HG03064 (cell line): ENCODE measurements at regions not wholly inside any gene's neighbourhood (a gene's known extent, or its start where the extent isn't known, plus 50 kb on each side); places are given as distances from the start of the nearest gene placed in this dataset.

Experiments used
- ATAC-seq: cut with Tn5 transposase; IDR thresholded peaks from one replicate; pipeline ENCODE4 v1.9.1; 2021; ENCODE audit warnings: low read depth; ENCODE audit not compliant: unreplicated experiment

GRCh38 chr6:143621876-143622605 is 55.7 kb upstream of the PHACTR2 start:
- no peak for ATAC-seq

- ATAC-seq: no peak
Measured at GRCh38 chr6:143621159-143621873, 56.4 kb upstream of the PHACTR2 start.

DNA sequence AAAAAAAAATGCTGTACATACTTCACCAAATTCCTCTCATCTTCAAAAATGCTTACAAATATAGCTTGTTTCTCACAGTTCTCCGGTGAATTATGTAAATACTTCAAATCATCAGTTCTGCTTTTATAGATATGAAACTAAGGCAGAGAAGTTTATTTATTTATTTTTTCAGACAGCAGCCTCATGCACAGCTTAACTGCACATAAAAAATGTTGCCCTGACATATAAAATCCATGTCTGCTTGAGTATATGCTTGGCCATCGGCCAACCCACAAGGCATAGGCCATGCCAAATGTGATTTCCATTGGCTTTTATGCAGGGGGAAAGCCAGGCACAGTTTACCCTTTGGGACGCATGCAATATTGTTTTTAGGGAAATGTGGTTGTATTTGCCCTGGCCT is 57.3 kb upstream of the PHACTR2 start:
- ATAC-seq: no peak

DNA sequence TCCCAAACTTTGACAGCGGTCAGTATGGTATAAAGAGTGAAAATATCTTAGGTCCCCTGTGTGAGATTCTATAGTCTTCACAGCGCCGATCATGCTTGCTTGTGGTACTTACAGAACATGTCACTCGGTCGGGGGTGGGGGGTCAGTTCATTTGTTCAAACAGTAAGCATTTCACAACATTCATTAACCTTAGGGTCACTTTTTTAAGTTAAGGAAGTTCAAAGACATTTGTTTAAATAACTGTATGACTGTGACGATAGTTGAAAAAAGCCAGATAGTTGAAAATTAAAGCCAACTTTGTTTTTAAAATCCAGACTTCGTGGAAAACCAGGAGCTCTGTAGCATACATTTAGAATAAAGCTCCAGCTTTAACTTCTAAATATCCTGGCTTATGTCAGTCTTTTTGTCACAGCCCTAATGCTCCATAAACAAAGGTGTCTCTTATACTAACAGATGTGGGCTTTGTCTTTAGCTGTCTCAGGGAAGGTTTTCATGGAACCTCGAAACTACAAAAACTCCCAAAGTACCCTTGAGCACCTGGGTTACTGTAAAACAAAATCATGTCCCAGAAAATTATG is 57.9 kb upstream of the PHACTR2 start:
- ATAC-seq: no peak

DNA sequence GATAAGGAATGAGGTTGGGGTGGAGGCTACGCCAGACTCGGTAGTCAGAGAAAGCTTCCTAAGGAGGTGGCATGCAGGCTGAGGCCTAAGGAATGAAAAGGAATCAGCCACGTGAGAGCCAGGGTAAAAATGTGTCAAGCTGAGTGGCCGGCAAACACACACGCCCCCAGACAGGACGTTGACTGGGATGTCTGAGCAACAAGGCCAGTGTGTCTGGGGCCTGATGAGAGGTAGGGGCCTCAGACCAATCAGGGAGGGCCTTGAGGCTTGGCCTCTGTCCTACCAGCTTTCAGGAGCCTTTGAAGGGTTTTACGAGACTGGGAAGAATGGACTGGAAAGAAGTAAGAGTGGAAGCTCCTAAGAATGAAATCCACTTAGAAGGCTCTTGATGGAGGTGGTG is 61.0 kb upstream of the PHACTR2 start:
- no peak for ATAC-seq

- no peak for ATAC-seq
Measured at GRCh38 chr6:143615785-143616184, 62.0 kb upstream of the PHACTR2 start.

- no peak for ATAC-seq
Measured at GRCh38 chr6:143614235-143614634, 63.5 kb upstream of the PHACTR2 start.

- ATAC-seq: no peak
Measured at GRCh38 chr6:143613749-143614148, 64.0 kb upstream of the PHACTR2 start.

DNA sequence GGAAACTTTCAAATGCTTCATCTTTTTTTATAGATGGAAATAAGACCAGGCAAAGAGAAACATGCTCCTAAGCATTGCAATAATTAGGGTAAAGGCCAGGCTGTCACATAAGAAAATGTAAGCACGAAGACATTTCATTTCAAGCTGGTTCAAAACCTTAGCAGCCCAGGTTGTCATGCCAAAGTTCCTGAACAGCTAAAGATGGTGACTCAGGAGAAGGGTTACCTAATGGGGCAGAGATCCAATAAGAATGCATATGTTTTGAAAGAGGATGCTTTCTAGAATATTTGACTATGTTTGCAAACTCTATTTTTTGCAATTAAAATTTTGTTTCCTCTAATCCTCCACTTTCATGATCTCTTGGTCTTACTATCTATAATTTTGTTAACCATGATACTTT is 65.6 kb upstream of the PHACTR2 start:
- ATAC-seq: no peak

- ATAC-seq: no peak
Measured at GRCh38 chr6:143611580-143611979, 66.2 kb upstream of the PHACTR2 start.

DNA sequence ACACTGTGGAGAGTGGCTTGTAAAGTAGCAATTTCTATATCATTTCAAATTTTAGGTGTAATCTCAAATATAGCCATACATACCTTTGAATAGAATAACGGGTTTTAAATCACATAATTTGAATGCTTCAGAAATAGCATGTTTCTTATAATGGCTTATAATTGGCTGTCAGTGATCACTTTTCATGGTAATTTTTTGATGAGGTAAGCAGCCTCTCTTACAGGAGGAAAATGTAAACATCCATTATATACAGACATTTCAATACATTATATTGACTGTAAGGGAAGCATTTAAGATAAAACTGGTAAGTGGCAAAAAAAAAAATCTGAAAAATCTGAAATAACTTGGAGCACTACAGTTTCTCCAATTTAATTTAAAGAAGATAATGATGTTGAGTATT is 67.8 kb upstream of the PHACTR2 start:
- no peak for ATAC-seq

- ATAC-seq: no peak
Measured at GRCh38 chr6:143609501-143609900, 68.3 kb upstream of the PHACTR2 start.

DNA sequence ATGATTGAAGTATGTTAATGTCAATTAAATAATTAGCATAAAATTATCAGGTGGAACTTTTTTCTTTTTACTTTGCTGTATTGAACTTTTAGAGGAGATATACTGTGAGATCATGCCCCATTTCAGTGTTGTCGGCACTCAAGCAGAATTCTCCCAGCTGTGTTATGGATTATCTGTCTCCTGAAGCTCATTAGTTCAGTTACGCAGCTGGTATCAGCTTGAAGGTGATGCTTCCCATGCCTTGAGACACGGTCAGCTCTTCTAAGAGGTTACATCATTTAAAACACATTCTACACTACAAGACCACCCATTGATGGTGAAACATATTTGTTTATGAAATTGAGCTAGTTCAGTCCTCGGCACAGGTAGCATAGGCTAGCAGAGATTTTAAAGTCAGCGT is 68.9 kb upstream of the PHACTR2 start:
- no peak for ATAC-seq

GRCh38 chr6:143607974-143608373 is 69.8 kb upstream of the PHACTR2 start:
- no peak for ATAC-seq

DNA sequence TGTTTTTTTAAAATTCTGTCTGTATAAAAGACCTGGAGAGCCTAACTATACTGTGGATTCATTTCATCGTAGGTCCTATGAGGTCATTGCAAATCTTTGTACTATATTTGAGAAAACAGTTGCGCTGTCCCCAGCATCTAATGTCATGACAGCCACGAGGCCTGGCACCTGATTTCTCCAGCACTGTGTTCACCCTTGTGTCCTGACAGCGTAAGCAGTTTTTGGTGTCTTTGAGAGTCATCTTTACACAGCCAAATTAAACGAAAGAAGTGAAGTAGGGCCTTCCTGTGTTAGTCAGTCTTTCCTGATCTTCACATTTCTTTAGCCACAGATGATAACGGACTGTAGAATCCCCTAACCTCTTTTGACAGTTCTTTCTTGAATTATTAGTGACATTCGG is 70.6 kb upstream of the PHACTR2 start:
- no peak for ATAC-seq

DNA sequence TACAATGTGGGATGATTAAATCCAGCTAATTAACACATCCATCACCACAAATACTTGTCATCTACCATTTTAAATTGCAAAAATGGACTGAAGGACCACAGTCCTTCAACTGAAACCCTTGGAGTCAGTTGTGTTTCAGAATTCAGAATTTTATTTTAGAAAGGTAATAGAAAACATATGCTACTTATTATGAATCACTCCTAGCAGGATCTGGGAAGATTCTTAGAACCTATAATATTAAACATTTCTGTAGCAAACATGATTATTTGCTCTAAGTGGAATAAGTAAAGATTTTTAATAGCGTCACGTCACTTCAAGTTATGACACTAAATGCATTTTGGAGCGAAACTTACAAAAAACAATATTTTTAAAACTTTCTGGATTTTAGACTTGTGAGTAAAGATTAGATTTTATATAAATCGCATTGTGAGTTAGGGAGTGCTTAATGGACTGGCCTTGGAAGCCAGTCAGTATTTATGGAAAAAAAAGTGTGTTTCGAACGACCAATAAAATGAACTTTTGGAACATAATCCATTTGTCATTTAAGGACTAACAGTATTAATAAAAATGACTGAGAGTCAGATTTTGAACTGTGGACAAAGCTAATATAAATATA is 71.8 kb upstream of the PHACTR2 start:
- ATAC-seq: no peak

GRCh38 chr6:143603455-143603854 is 74.3 kb upstream of the PHACTR2 start:
- ATAC-seq: no peak

- no peak for ATAC-seq
Measured at GRCh38 chr6:143601504-143601903, 76.3 kb upstream of the PHACTR2 start.

- ATAC-seq: no peak
Measured at GRCh38 chr6:143600821-143601220, 76.9 kb upstream of the PHACTR2 start.

DNA sequence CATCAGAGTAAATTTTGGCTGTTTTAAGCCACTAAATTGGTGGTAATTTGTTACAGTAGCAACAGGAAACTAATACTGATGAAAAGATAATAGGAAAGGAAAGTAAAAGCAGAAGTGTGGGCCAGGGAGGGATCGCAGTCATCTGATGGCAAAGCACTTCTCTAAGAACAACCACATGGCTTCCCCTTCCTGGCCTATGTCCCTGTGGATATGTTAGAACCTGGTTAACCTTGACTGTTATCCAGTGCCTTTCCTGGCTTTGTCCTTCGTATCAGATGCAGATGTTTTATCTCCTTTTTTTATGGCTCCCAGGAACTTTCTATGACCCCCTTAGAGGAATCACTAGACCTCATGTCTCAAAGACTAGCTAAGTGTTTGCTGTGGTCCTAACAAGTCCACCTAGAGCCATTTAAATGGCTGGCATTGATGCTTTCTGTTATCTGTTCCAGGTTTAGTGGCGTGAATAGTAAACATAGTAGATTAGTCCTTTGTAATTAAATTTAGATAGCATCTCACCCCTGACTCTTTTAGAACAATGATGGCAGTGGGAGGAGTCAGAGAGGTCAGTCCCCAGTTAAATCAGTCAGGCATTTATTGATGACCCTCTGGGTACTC is 79.2 kb upstream of the PHACTR2 start:
- no peak for ATAC-seq

GRCh38 chr6:143596866-143597265 is 80.9 kb upstream of the PHACTR2 start:
- ATAC-seq: no peak
